HL-60 (cell line): ENCODE measurements at regions not wholly inside any gene's neighbourhood (a gene's known extent, or its start where the extent isn't known, plus 50 kb on each side); places are given as distances from the start of the nearest gene placed in this dataset.

Source experiments
- GABPA ChIP-seq: IDR thresholded peaks from 2 replicates; pipeline ENCODE4 v1.6.1; 2012; ENCODE audit warnings: low read depth
- POLR2AphosphoS5 ChIP-seq: IDR thresholded peaks from 2 replicates; pipeline ENCODE4 v1.6.1; 2012; ENCODE audit warnings: low read depth
- TF ChIP-seq, protein P1 (sequence below): IDR thresholded peaks from one replicate; pipeline ENCODE4 v1.5.1; 2011; ENCODE audit warnings: low read length, control low read depth, inconsistent platforms; ENCODE audit not compliant: insufficient read depth

DNA sequence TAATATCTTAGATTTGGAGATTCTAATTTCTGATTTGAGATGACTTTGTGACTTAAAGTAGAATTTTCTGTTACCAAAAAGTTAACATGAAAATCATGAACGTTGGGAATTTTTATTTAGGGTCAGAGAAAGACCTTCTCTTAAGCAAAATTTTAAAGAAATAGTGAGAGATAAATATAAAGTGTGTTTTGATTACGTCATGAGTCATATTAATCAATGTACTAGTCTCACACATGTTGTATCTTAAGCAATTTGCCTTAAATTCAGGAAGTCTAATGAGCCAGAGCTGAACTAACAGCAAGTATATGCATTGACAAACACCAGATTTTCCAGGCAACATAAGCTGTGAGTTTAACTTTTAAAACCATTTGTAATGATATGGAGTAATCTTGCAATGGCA lies 765.5 kb upstream of the SORCS1 start:
- TF ChIP-seq GABPA (no peak), POLR2AphosphoS5 (no peak)
- TF ChIP-seq, protein P1, sequence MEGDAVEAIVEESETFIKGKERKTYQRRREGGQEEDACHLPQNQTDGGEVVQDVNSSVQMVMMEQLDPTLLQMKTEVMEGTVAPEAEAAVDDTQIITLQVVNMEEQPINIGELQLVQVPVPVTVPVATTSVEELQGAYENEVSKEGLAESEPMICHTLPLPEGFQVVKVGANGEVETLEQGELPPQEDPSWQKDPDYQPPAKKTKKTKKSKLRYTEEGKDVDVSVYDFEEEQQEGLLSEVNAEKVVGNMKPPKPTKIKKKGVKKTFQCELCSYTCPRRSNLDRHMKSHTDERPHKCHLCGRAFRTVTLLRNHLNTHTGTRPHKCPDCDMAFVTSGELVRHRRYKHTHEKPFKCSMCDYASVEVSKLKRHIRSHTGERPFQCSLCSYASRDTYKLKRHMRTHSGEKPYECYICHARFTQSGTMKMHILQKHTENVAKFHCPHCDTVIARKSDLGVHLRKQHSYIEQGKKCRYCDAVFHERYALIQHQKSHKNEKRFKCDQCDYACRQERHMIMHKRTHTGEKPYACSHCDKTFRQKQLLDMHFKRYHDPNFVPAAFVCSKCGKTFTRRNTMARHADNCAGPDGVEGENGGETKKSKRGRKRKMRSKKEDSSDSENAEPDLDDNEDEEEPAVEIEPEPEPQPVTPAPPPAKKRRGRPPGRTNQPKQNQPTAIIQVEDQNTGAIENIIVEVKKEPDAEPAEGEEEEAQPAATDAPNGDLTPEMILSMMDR, result no peak
